ENCODE measurements at regions not wholly inside any gene's neighbourhood (a gene's known extent, or its start where the extent isn't known, plus 50 kb on each side); places are given as distances from the start of the nearest gene placed in this dataset.

GRCh38 chr2:67576226-67576625, 179.1 kb downstream of the ETAA1 start:
- TF ChIP-seq CTCF (IDR thresholded peaks at IDR 0.05; ENCODE audit: poor library complexity, severe bottlenecking), result no peak
- Histone ChIP-seq H3K27me3 (ENCODE audit: insufficient read depth, poor library complexity, severe bottlenecking) (no peaks in the 10 kb centered on the region), H3K4me1 (ENCODE audit: insufficient read depth, poor library complexity, severe bottlenecking) (peaks cover 5% of the 10 kb centered on the region), H3K27ac (ENCODE audit: poor library complexity, severe bottlenecking) (no peak overlapping the region), H3K4me3 (ENCODE audit: severe bottlenecking) (no peak overlapping the region), H3K36me3 (ENCODE audit: low read depth) (no peaks in the 10 kb centered on the region), H3K9me3 (ENCODE audit: severe bottlenecking) (no peaks in the 10 kb centered on the region)
- DNase-seq (ENCODE audit: low spot score), result no peak
- ATAC-seq (ENCODE audit: low read depth), result no peak

- TF ChIP-seq CTCF (IDR thresholded peaks at IDR 0.05; ENCODE audit: poor library complexity, severe bottlenecking), result no peak
- peaks cover under 1% of the 10 kb centered on the region for H3K4me1 ChIP-seq (ENCODE audit: insufficient read depth, poor library complexity, severe bottlenecking)
- no peak overlapping the region for H3K4me3 ChIP-seq (ENCODE audit: severe bottlenecking)
- H3K27me3 ChIP-seq (ENCODE audit: insufficient read depth, poor library complexity, severe bottlenecking), result no peaks in the 10 kb centered on the region
- ATAC-seq (ENCODE audit: low read depth), result no peak
- H3K9me3 ChIP-seq (ENCODE audit: severe bottlenecking), result no peaks in the 10 kb centered on the region
- DNase-seq (ENCODE audit: low spot score), result no peak
- H3K27ac ChIP-seq (ENCODE audit: poor library complexity, severe bottlenecking), result no peak overlapping the region
- no peaks in the 10 kb centered on the region for H3K36me3 ChIP-seq (ENCODE audit: low read depth)
Observed at GRCh38 chr2:67576991-67577390, 179.9 kb downstream of the ETAA1 start.

- no peaks in the 10 kb centered on the region for H3K27me3 ChIP-seq (ENCODE audit: insufficient read depth, poor library complexity, severe bottlenecking)
- no peaks in the 10 kb centered on the region for H3K4me1 ChIP-seq (ENCODE audit: insufficient read depth, poor library complexity, severe bottlenecking)
- H3K27ac ChIP-seq (ENCODE audit: poor library complexity, severe bottlenecking), result no peak overlapping the region
- DNase-seq (ENCODE audit: low spot score), result no peak
- no peaks in the 10 kb centered on the region for H3K36me3 ChIP-seq (ENCODE audit: low read depth)
- H3K4me3 ChIP-seq (ENCODE audit: severe bottlenecking), result no peak overlapping the region
- no peak for ATAC-seq (ENCODE audit: low read depth)
- TF ChIP-seq CTCF (IDR thresholded peaks at IDR 0.05; ENCODE audit: poor library complexity, severe bottlenecking), result no peak
- no peaks in the 10 kb centered on the region for H3K9me3 ChIP-seq (ENCODE audit: severe bottlenecking)
Observed at GRCh38 chr2:67579216-67579615, 182.1 kb downstream of the ETAA1 start.

- no peaks in the 10 kb centered on the region for H3K27me3 ChIP-seq (ENCODE audit: insufficient read depth, poor library complexity, severe bottlenecking)
- H3K36me3 ChIP-seq (ENCODE audit: low read depth), result no peaks in the 10 kb centered on the region
- H3K27ac ChIP-seq (ENCODE audit: poor library complexity, severe bottlenecking), result no peak overlapping the region
- H3K4me3 ChIP-seq (ENCODE audit: severe bottlenecking), result no peak overlapping the region
- no peak for TF ChIP-seq CTCF (IDR thresholded peaks at IDR 0.05; ENCODE audit: poor library complexity, severe bottlenecking)
- no peak for DNase-seq (ENCODE audit: low spot score)
- no peaks in the 10 kb centered on the region for H3K9me3 ChIP-seq (ENCODE audit: severe bottlenecking)
- no peaks in the 10 kb centered on the region for H3K4me1 ChIP-seq (ENCODE audit: insufficient read depth, poor library complexity, severe bottlenecking)
- ATAC-seq (ENCODE audit: low read depth), result no peak
Observed at GRCh38 chr2:67579806-67580205, 182.7 kb downstream of the ETAA1 start.

- no peaks in the 10 kb centered on the region for H3K27me3 ChIP-seq (ENCODE audit: insufficient read depth, poor library complexity, severe bottlenecking)
- no peaks in the 10 kb centered on the region for H3K4me1 ChIP-seq (ENCODE audit: insufficient read depth, poor library complexity, severe bottlenecking)
- no peaks in the 10 kb centered on the region for H3K36me3 ChIP-seq (ENCODE audit: low read depth)
- no peak for TF ChIP-seq CTCF (IDR thresholded peaks at IDR 0.05; ENCODE audit: poor library complexity, severe bottlenecking)
- DNase-seq (ENCODE audit: low spot score) (no peak), ATAC-seq (ENCODE audit: low read depth) (no peak)
- no peak overlapping the region for H3K27ac ChIP-seq (ENCODE audit: poor library complexity, severe bottlenecking)
- no peak overlapping the region for H3K4me3 ChIP-seq (ENCODE audit: severe bottlenecking)
- peaks cover 3% of the 10 kb centered on the region for H3K9me3 ChIP-seq (ENCODE audit: severe bottlenecking)
Observed at GRCh38 chr2:67581751-67582150, 184.6 kb downstream of the ETAA1 start.

Measured in RWPE2 (cell line).